ENCODE measurements at regions not wholly inside any gene's neighbourhood (a gene's known extent, or its start where the extent isn't known, plus 50 kb on each side); places are given as distances from the start of the nearest gene placed in this dataset.

DNA sequence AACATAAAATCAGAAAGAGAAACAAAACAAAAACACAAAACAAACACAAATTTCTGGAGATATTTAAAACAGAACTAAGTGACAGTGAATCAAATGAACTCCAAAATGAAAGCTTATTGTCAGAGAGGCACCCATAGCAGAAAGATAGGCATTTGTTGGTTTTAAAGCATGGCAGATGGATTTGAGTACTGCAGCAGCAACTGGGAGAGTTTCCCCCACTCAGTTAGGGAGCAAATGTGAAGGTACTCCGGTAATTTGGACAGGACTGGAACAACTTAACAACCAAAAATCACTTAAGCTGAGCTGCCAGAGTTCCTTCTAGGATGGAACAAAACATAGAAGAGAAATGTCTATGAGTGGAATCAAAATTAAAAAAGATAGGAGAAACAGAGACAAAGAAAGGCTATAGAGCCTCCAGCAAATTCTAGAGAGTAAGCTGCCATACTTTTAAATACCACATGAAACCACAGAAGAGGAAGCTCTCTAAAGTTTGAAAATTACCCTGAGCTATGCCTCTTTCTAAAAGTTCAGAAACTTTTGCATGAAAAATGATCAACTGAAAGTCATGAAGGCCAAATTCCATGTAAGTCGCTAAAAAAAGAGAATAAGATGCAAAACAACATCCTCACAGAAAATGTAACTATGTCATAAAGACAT is 1248.3 kb upstream of the USP15 start:
- H3K9me3 ChIP-seq (ENCODE audit: insufficient read depth, low read length), result no peaks in the 10 kb centered on the region
- TF ChIP-seq, protein P1, sequence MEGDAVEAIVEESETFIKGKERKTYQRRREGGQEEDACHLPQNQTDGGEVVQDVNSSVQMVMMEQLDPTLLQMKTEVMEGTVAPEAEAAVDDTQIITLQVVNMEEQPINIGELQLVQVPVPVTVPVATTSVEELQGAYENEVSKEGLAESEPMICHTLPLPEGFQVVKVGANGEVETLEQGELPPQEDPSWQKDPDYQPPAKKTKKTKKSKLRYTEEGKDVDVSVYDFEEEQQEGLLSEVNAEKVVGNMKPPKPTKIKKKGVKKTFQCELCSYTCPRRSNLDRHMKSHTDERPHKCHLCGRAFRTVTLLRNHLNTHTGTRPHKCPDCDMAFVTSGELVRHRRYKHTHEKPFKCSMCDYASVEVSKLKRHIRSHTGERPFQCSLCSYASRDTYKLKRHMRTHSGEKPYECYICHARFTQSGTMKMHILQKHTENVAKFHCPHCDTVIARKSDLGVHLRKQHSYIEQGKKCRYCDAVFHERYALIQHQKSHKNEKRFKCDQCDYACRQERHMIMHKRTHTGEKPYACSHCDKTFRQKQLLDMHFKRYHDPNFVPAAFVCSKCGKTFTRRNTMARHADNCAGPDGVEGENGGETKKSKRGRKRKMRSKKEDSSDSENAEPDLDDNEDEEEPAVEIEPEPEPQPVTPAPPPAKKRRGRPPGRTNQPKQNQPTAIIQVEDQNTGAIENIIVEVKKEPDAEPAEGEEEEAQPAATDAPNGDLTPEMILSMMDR (IDR thresholded peaks at IDR 0.05; ENCODE audit: low read depth, low read length), result no peak
- TF ChIP-seq EZH2phosphoT487 (IDR thresholded peaks at IDR 0.05; ENCODE audit: low read depth), result no peak

DNA sequence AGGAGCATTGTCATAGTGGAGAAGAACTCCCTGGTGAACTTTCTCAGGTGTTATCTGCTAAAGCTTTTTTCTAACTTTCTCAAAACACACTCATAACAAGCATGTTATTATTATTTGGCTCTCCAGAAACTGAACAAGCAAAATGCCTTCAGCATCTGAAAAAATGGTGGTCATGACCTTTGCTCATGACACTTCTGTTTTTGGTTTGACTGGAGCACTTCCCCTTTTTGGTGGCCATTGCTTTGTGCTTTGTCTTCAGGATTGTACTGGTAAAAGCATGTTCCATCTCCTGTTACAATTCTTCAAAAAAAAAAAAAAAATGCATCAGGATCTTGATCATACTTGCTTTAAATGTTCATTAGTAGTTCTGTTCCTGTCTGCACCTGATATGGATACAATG is 1241.6 kb upstream of the USP15 start:
- Histone ChIP-seq H3K9ac (ENCODE audit: low read length) (no peak overlapping the region), H3K9me3 (ENCODE audit: insufficient read depth, low read length) (no peaks in the 10 kb centered on the region), H3K27ac (ENCODE audit: low read length) (no peak overlapping the region), H3K4me1 (ENCODE audit: low read length) (peaks cover 11% of the 10 kb centered on the region), H3K79me2 (ENCODE audit: low read length) (no peaks in the 10 kb centered on the region), H2AFZ (ENCODE audit: low read depth, low read length) (no peak overlapping the region), H3K4me2 (ENCODE audit: low read length) (no peak overlapping the region), H4K20me1 (ENCODE audit: insufficient read depth, low read length) (no peaks in the 10 kb centered on the region), H3K27me3 (ENCODE audit: low read depth, low read length) (no peaks in the 10 kb centered on the region), H3K4me3 (ENCODE audit: low read length) (no peak overlapping the region), H3K36me3 (replicated peaks; ENCODE audit: low read depth, low read length) (no peaks in the 10 kb centered on the region)
- TF ChIP-seq, protein P1 (IDR thresholded peaks at IDR 0.05; ENCODE audit: low read depth, low read length), result no peak
- TF ChIP-seq EZH2phosphoT487 (IDR thresholded peaks at IDR 0.05; ENCODE audit: low read depth), result no peak

More for the DNA sequence above, 1248.3 kb upstream of the USP15 start:
- Histone ChIP-seq H3K4me3 (ENCODE audit: low read length) (no peak overlapping the region), H3K36me3 (replicated peaks; ENCODE audit: low read depth, low read length) (no peaks in the 10 kb centered on the region), H3K27ac (ENCODE audit: low read length) (no peak overlapping the region; the same call in 1 of the 2 replicates), H3K9ac (ENCODE audit: low read length) (no peak overlapping the region), H3K79me2 (ENCODE audit: low read length) (no peaks in the 10 kb centered on the region), H3K4me2 (ENCODE audit: low read length) (peak overlapping the region; percentile 39), H2AFZ (ENCODE audit: low read depth, low read length) (no peak overlapping the region), H4K20me1 (ENCODE audit: insufficient read depth, low read length) (no peaks in the 10 kb centered on the region), H3K27me3 (ENCODE audit: low read depth, low read length) (no peaks in the 10 kb centered on the region), H3K4me1 (ENCODE audit: low read length) (peaks cover 10% of the 10 kb centered on the region)

DNA sequence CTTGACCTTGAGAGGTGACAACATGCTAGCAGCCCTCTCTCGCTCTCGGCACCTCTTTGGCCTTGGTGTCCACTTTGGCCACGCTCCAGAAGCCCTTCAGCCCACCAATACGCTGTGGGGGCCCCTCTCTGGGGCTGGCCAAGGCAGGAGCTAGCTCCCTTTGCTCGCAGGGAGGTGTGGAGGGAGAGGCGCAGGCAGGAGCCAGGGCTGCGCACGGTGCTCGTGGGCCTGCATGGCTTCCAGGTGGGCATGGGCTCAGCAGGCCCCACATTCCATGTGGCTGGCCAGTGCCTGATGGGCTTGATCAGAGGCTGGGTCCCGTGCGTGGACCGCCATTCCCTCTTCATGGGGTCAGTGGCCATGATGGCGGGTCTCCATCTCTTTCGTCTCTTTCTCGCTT is 1237.0 kb upstream of the USP15 start:
- H3K27me3 ChIP-seq (ENCODE audit: low read depth, low read length), result no peaks in the 10 kb centered on the region
- no peak overlapping the region for H2AFZ ChIP-seq (ENCODE audit: low read depth, low read length)
- no peak overlapping the region for H3K4me3 ChIP-seq (ENCODE audit: low read length)
- H3K79me2 ChIP-seq (ENCODE audit: low read length), result no peaks in the 10 kb centered on the region
- no peaks in the 10 kb centered on the region for H4K20me1 ChIP-seq (ENCODE audit: insufficient read depth, low read length)
- H3K9me3 ChIP-seq (ENCODE audit: insufficient read depth, low read length), result no peaks in the 10 kb centered on the region
- no peak overlapping the region for H3K9ac ChIP-seq (ENCODE audit: low read length)
- no peak for TF ChIP-seq EZH2phosphoT487 (IDR thresholded peaks at IDR 0.05; ENCODE audit: low read depth)
- TF ChIP-seq, protein P1 (IDR thresholded peaks at IDR 0.05; ENCODE audit: low read depth, low read length), result no peak
- H3K27ac ChIP-seq (ENCODE audit: low read length), result no peak overlapping the region
- H3K4me2 ChIP-seq (ENCODE audit: low read length), result no peak overlapping the region
- peaks cover 11% of the 10 kb centered on the region for H3K4me1 ChIP-seq (ENCODE audit: low read length)
- no peaks in the 10 kb centered on the region for H3K36me3 ChIP-seq (replicated peaks; ENCODE audit: low read depth, low read length)

DNA sequence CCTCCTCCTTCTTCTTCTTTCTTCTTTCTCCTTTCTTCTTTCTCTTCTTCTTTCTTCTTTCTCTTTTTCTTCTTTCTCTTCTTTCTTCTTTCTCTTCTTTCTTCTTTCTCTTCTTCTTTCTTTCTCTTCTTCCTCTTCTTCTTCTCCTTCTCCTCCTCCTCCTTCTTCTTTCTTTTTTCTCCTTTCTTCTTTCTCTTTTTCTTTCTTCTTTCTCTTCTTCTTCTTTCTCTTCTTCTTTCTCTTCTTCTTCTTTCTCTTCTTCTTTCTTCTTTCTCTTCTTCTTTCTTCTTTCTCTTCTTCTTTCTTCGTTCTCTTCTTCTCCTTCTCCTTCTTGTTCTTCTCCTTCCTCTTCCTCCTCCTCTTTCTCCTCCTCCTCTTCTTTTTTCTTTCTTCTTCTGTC is 1230.7 kb upstream of the USP15 start:
- TF ChIP-seq, protein P1 (IDR thresholded peaks at IDR 0.05; ENCODE audit: low read depth, low read length), result no peak
- TF ChIP-seq EZH2phosphoT487 (IDR thresholded peaks at IDR 0.05; ENCODE audit: low read depth), result no peak
- H2AFZ ChIP-seq (ENCODE audit: low read depth, low read length), result no peak overlapping the region

More for the DNA sequence above, 1230.7 kb upstream of the USP15 start:
- Histone ChIP-seq H3K4me1 (ENCODE audit: low read length) (no peaks in the 10 kb centered on the region), H3K27ac (ENCODE audit: low read length) (no peak overlapping the region), H3K4me2 (ENCODE audit: low read length) (no peak overlapping the region), H3K9me3 (ENCODE audit: insufficient read depth, low read length) (no peaks in the 10 kb centered on the region), H3K27me3 (ENCODE audit: low read depth, low read length) (no peaks in the 10 kb centered on the region), H3K79me2 (ENCODE audit: low read length) (no peaks in the 10 kb centered on the region), H3K36me3 (replicated peaks; ENCODE audit: low read depth, low read length) (no peaks in the 10 kb centered on the region), H4K20me1 (ENCODE audit: insufficient read depth, low read length) (no peaks in the 10 kb centered on the region), H3K4me3 (ENCODE audit: low read length) (no peak overlapping the region), H3K9ac (ENCODE audit: low read length) (no peak overlapping the region)

All from OCI-LY3 (cell line).